Esophagus squamous epithelium (tissue), 5 donors: ENCODE measurements at regions not wholly inside any gene's neighbourhood (a gene's known extent, or its start where the extent isn't known, plus 50 kb on each side); places are given as distances from the start of the nearest gene placed in this dataset.

Experiments used
- DNase-seq: peaks from one replicate; lab custom pipeline; 2025; lab: John Stamatoyannopoulos, UW
- H3K27ac ChIP-seq, 4 donors: fragments of 200-600 bp; sonication (generic); one replicate each; pipeline ENCODE4 v1.5.1; 2016 to 2019; ENCODE audit warnings: mild to moderate bottlenecking in 1 of 4
- H3K27me3 ChIP-seq, 4 donors: fragments of 200-600 bp; sonication (generic); 1 replicate in 3 of 4; 2 replicates in 1 of 4; pipeline versions ENCODE4 v1.5.1 to v1.6.0; 2017 to 2021; ENCODE audit warnings: antibody characterized with exemption in 1 of 4
- H3K36me3 ChIP-seq, 3 donors: fragments of 200-600 bp; sonication (generic); one replicate each; pipeline ENCODE4 v1.5.1; 2016 to 2019
- H3K4me1 ChIP-seq, 3 donors: fragments of 200-600 bp; sonication (generic); one replicate each; pipeline ENCODE4 v1.5.1; 2017 to 2019
- H3K4me3 ChIP-seq, 4 donors: fragments of 200-600 bp; sonication (generic); 1 replicate in 3 of 4; 2 replicates in 1 of 4; pipeline ENCODE4 v1.5.1; 2016 to 2019; ENCODE audit warnings: mild to moderate bottlenecking in 2 of 4, moderate library complexity in 1 of 4
- H3K9me3 ChIP-seq, 3 donors: fragments of 200-600 bp; sonication (generic); one replicate each; pipeline ENCODE4 v1.5.1; 2016 to 2019
- CTCF ChIP-seq, 6 experiments: fragments of 450-650 bp in 4 of 6; fragments of 200-600 bp in 2 of 6; sonication (generic) in 2 of 6; IDR thresholded peaks; one replicate each; pipeline ENCODE4 v1.5.1; 2016 to 2019; ENCODE audit warnings: antibody characterized with exemption in 6 of 6, mild to moderate bottlenecking in 4 of 6, moderate library complexity in 4 of 6
- POLR2A ChIP-seq, 4 donors: fragments of 450-650 bp; IDR thresholded peaks; one replicate each; pipeline ENCODE4 v1.6.1; 2017; ENCODE audit warnings: antibody characterized with exemption in 4 of 4, mild to moderate bottlenecking in 4 of 4, moderate library complexity in 3 of 4
- WGBS, 2 donors: methylation state at CpG; one replicate each; pipeline ENCODE4 v1.1.5; 2018; 5-methylcytosine and 5-hydroxymethylcytosine counted together
- intact Hi-C: fragments of 100-400 bp; cut with DNase I; formaldehyde crosslinking; loops from one replicate; pipeline ENCODE4 v1.15.0; 2022
- donor health status: DM: yes; HTN: yes; CAD: no.

DNA sequence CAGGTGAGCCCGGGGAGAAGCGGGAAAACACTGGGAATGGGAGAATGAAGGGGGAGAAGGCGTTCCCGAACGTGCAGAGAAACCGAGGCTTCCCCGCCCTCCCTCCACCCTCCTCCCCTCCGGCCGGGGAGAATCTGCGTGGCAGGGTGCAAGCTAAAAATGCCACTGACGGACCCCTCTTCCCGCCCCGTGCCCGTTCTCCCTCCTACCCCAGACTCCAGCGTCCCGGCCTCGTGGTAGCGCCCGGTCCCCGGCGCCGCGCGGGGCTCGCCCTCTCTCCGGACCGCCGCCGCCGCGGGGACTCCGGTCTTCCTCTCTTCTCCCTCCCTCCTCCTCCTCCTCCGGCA lies 81.6 kb upstream of the AK4 start:
- H3K36me3 ChIP-seq, result no peaks in the 10 kb centered on the region
- WGBS, 2 donors, result 0 to 1% methylated on average over 17 to 23 of the region's 33 CpGs
- peak overlapping the region; percentile 80 to 98 (median 92) for H3K4me3 ChIP-seq
- peaks cover 5 to 61% (median 20%) of the 10 kb centered on the region in 3 donors for H3K4me1 ChIP-seq
- intact Hi-C loops, result no loop called here
- peak overlapping the region; percentile 94 to 100 (median 100) for H3K27ac ChIP-seq
- DNase-seq, result no peak
- H3K27me3 ChIP-seq, result no peaks in the 10 kb centered on the region
- H3K9me3 ChIP-seq, result no peaks in the 10 kb centered on the region
- TF ChIP-seq CTCF (IDR thresholded peaks at IDR 0.05) (no peak), POLR2A (IDR thresholded peaks at IDR 0.05) (no peak)

DNA sequence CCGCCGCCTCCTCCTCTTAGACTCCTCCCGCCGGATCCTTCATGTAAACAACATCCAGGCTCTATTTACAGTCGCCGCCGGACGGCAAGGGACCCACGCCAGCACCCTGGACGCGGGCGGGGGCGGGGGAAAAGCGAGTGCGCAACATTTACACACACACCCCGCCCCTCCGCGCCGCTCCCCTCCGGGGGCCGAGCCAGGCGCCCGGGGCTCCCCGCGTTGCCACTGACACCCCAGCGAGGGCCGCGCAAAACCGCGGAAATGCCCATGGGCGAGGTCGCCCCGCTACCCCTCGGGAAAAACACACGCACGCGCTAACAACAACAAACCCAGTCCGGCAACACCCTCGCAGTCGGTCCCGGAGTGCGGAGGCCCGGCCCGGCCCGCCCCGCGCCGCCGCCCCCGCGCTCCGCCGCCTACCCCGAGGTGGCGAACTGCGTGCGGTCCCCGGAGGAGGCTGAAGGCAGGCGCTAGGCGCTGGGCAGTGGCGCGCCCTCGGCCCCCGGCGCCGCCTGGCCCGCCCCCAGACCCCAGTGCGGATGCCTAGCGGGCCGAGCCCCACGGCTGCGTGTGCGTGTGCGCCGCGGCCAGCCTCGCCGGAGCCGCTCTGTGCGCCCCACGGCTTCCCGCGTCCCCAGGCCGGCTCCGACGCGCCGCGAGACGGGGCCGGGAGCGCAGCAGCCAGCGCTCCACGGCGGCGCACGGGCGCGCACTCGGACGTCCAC lies 81.1 kb upstream of the AK4 start:
- Histone ChIP-seq H3K4me1 (peaks cover 5 to 56% (median 16%) of the 10 kb centered on the region in 3 donors), H3K36me3 (no peaks in the 10 kb centered on the region), H3K27ac (peak overlapping the region; percentile 94 to 100 (median 100)), H3K27me3 (no peaks in the 10 kb centered on the region), H3K9me3 (no peaks in the 10 kb centered on the region), H3K4me3 (peak overlapping the region; percentile 80 to 98 (median 92))
- WGBS, 2 donors, result 0% methylated on average over 2 to 21 of the region's 101 CpGs
- DNase-seq, result peak; percentile 66
- TF ChIP-seq POLR2A (IDR thresholded peaks at IDR 0.05) (peak in 2 of 4 donors; percentile 72 to 91), CTCF (IDR thresholded peaks at IDR 0.05) (no peak)
- intact Hi-C loops, result no loop called here

DNA sequence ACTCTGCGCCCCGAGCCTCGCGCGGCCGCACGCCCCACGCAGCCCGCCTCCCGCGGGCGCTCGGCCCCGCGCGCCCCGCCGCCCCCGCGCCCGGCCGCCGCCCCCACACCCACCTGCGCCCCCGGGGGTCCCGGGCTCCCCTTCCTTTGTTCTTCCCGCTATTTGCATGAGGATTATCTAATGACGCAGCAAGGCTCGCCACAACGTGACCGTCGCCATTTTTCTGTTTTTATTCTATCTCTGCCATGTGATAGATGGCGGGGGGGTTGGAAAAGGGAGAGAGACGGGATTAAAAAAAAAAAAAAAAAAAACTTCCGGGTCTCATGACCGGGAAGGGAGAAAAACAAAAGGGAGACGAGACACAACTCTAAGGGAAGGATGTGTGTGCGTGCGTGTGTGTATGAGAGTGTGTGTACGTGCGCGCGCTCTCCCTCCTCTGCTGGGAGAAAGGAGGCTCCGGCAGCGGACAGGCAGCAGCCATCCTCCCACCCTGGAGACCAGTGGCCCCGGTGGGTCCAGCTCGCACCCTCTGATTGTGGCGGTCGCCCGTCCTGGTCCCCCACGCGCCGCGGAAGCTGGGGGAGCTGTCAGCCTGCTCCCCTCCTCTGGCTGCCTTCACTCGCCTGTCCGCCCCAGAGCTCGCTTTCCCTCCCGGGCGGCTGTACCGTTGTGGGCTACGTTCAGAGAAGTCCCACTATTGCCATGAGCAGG lies 80.4 kb upstream of the AK4 start:
- Histone ChIP-seq H3K4me3 (peak overlapping the region; percentile 80 to 98 (median 92)), H3K36me3 (no peaks in the 10 kb centered on the region), H3K9me3 (no peaks in the 10 kb centered on the region), H3K27me3 (no peaks in the 10 kb centered on the region), H3K4me1 (peaks cover 5 to 49% (median 16%) of the 10 kb centered on the region in 3 donors), H3K27ac (peak overlapping the region; percentile 94 to 100 (median 100))
- TF ChIP-seq POLR2A (IDR thresholded peaks at IDR 0.05), result peak in 3 of 4 donors; percentile 40 to 74 (median 65)
- TF ChIP-seq CTCF (IDR thresholded peaks at IDR 0.05), result no peak
- intact Hi-C loops, result no loop called here
- WGBS, 2 donors, result 0% methylated on average over 11 to 16 of the region's 61 CpGs
- DNase-seq, result no peak

- no peak for TF ChIP-seq CTCF (IDR thresholded peaks at IDR 0.05)
- no peak for TF ChIP-seq POLR2A (IDR thresholded peaks at IDR 0.05)
- no peak for DNase-seq
- intact Hi-C loops, result no loop called here
- no peaks in the 10 kb centered on the region for H3K36me3 ChIP-seq
- 2 to 4% methylated on average over 18 to 20 of the region's 20 CpGs for WGBS, 2 donors
- H3K4me1 ChIP-seq, result peaks cover 5 to 41% (median 12%) of the 10 kb centered on the region in 3 donors
- H3K4me3 ChIP-seq, result peak overlapping the region; percentile 80 to 98 (median 92)
- no peaks in the 10 kb centered on the region for H3K9me3 ChIP-seq
- H3K27ac ChIP-seq, result peak overlapping the region; percentile 94 to 100 (median 100)
- no peaks in the 10 kb centered on the region for H3K27me3 ChIP-seq
Measured at GRCh38 chr1:65068202-65069010, 79.6 kb upstream of the AK4 start.
